ENCODE measurements at regions not wholly inside any gene's neighbourhood (a gene's known extent, or its start where the extent isn't known, plus 50 kb on each side); places are given as distances from the start of the nearest gene placed in this dataset.
A peak's percentile ranks its signal among the peaks of the same experiment; 100 is the strongest.

DNA sequence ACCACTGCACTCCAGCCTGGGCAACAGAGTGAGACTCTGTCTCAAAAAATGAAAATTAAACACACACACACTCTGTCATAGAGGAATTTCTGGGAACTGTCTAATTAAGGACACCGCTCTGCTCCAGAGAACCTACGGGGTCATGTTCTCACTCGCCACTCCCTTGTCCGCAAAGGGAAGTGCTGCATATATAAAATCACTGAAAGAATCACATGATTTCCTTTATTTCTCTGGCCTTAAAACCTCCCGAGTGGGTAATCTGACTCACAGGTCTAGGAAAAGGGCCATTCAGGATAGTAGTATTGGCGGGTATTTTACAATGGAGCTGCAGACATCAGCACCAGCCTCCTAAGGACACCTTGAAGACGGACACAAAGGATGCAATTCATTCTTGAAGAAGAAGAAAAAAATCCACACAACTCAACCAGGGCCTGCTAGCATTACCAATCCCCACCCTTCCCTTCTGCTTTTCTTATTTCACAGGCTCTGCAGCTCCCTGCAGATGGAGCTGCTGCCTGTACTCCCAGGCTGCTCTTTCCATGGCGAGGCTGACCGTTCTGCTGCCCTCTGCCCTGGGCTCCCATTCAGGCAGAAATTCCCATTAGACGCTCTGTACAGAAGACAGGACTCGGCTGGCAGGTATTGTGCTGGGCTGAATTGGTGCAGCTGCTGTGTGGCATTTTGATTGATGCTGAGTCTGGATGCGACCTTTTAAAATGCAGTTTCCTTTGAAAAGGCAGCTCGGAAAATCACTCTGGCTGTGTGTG is 53.3 kb upstream of the FAM89A start:
- 62 to 67% methylated on average over 13 of the region's 13 CpGs for WGBS, 2 donors
- H3K36me3 ChIP-seq, result no peaks in the 10 kb centered on the region
- DNase-seq, result no peak
- no peaks in the 10 kb centered on the region for H3K27me3 ChIP-seq
- H3K4me1 ChIP-seq, result no peaks in the 10 kb centered on the region
- no peaks in the 10 kb centered on the region for H3K9me3 ChIP-seq
- intact Hi-C loops (cut with DNase I), result no loop called here
- H3K27ac ChIP-seq, result no peak overlapping the region
- TF ChIP-seq, protein P1, sequence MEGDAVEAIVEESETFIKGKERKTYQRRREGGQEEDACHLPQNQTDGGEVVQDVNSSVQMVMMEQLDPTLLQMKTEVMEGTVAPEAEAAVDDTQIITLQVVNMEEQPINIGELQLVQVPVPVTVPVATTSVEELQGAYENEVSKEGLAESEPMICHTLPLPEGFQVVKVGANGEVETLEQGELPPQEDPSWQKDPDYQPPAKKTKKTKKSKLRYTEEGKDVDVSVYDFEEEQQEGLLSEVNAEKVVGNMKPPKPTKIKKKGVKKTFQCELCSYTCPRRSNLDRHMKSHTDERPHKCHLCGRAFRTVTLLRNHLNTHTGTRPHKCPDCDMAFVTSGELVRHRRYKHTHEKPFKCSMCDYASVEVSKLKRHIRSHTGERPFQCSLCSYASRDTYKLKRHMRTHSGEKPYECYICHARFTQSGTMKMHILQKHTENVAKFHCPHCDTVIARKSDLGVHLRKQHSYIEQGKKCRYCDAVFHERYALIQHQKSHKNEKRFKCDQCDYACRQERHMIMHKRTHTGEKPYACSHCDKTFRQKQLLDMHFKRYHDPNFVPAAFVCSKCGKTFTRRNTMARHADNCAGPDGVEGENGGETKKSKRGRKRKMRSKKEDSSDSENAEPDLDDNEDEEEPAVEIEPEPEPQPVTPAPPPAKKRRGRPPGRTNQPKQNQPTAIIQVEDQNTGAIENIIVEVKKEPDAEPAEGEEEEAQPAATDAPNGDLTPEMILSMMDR (IDR thresholded peaks at IDR 0.05), result no peak
- no peak for TF ChIP-seq POLR2A (IDR thresholded peaks at IDR 0.05)
- H3K4me3 ChIP-seq (replicated peaks in 1 of 3), result no peak overlapping the region

GRCh38 chr1:231092380-231092779 is 52.3 kb upstream of the FAM89A start:
- H3K36me3 ChIP-seq, result no peaks in the 10 kb centered on the region
- no peak overlapping the region for H3K4me3 ChIP-seq (replicated peaks in 1 of 3)
- 76 to 89% methylated on average over 5 of the region's 5 CpGs for WGBS, 2 donors
- intact Hi-C loops (cut with DNase I), result no loop called here
- DNase-seq, result no peak
- H3K27ac ChIP-seq, result no peak overlapping the region
- no peaks in the 10 kb centered on the region for H3K4me1 ChIP-seq
- TF ChIP-seq, protein P1 (IDR thresholded peaks at IDR 0.05), result no peak
- TF ChIP-seq POLR2A (IDR thresholded peaks at IDR 0.05), result no peak
- H3K27me3 ChIP-seq, result no peaks in the 10 kb centered on the region
- no peaks in the 10 kb centered on the region for H3K9me3 ChIP-seq

- Histone ChIP-seq H3K4me1 (no peaks in the 10 kb centered on the region), H3K9me3 (no peaks in the 10 kb centered on the region), H3K27me3 (no peaks in the 10 kb centered on the region), H3K4me3 (replicated peaks in 1 of 3) (no peak overlapping the region), H3K36me3 (no peaks in the 10 kb centered on the region), H3K27ac (no peak overlapping the region)
- intact Hi-C loops (cut with DNase I), result no loop called here
- no peak for TF ChIP-seq POLR2A (IDR thresholded peaks at IDR 0.05)
- TF ChIP-seq, protein P1 (IDR thresholded peaks at IDR 0.05), result peak in 2 of 6 experiments; percentile 10 to 18
- 72 to 73% methylated on average over 13 of the region's 13 CpGs for WGBS, 2 donors
- DNase-seq, result no peak
These were observed 51.8 kb upstream of the FAM89A start for GRCh38 chr1:231091831-231092301.

DNA sequence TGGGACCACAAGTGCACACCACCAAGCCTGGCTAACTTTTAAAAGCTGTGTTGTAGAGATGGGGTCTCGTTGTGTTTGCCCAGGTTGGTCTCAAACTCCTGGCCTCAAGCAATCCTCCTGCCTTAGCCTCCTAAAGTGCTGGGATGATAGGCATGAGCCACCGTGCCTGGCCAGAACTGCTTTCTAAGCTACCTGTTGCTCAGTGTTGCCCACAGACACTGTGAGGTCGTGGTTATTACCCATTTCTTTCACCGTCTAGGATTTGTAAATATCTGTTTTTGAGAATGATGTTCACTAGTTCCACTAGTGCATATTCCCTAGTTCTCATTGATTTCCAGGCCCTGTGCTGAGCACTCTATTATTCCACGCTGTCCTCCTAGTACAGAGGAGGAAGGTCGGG is 51.4 kb upstream of the FAM89A start:
- Histone ChIP-seq H3K36me3 (no peaks in the 10 kb centered on the region), H3K9me3 (no peaks in the 10 kb centered on the region), H3K4me1 (no peaks in the 10 kb centered on the region), H3K27me3 (no peaks in the 10 kb centered on the region), H3K27ac (no peak overlapping the region), H3K4me3 (replicated peaks in 1 of 3) (no peak overlapping the region)
- intact Hi-C loops (cut with DNase I), result no loop called here
- no peak for DNase-seq
- 92 to 96% methylated on average over 6 of the region's 6 CpGs for WGBS, 2 donors
- TF ChIP-seq, protein P1 (IDR thresholded peaks at IDR 0.05), result no peak
- TF ChIP-seq POLR2A (IDR thresholded peaks at IDR 0.05), result no peak
